Endothelial cell of umbilical vein (primary cell): ENCODE measurements at regions not wholly inside any gene's neighbourhood (a gene's known extent, or its start where the extent isn't known, plus 50 kb on each side); places are given as distances from the start of the nearest gene placed in this dataset.

Experiments
- EZH2 ChIP-seq: IDR thresholded peaks from 2 replicates; pipeline ENCODE4 v1.6.1; 2012; ENCODE audit warnings: borderline replicate concordance, low read depth, mild to moderate bottlenecking, moderate library complexity, low read length, inconsistent platforms; ENCODE audit not compliant: severe bottlenecking
- TF ChIP-seq, protein P1 (sequence below), 2 donors: IDR thresholded peaks; 1 replicate in 1 of 2; 2 replicates in 1 of 2; pipeline ENCODE4 v1.5.1; 2011; ENCODE audit warnings: low read length in 2 of 2, mild to moderate bottlenecking in 2 of 2, moderate library complexity in 2 of 2, control low read depth in 1 of 2, inconsistent platforms in 1 of 2, low read depth in 1 of 2; ENCODE audit not compliant: insufficient read depth in 1 of 2; ENCODE audit errors: extremely low read depth in 1 of 2

DNA sequence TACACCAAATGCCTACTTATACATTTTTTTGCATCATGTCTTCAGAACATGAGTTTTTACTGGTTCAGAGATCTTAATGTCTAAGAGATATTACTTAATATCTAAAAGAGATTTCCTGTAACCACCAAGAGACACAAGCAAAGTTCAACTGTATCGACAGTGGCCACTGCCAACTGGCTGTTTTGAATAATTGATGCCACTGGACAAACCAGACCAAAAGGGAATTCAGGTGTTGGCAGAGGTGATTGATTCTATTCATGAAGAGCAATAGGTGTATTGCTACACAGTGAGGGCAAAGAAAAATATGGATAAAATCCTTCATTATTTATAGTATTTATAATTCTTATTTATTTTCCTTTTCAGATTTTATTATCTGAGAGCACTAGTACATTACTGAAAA lies 58.5 kb upstream of the ANKRD17 start:
- TF ChIP-seq, protein P1, sequence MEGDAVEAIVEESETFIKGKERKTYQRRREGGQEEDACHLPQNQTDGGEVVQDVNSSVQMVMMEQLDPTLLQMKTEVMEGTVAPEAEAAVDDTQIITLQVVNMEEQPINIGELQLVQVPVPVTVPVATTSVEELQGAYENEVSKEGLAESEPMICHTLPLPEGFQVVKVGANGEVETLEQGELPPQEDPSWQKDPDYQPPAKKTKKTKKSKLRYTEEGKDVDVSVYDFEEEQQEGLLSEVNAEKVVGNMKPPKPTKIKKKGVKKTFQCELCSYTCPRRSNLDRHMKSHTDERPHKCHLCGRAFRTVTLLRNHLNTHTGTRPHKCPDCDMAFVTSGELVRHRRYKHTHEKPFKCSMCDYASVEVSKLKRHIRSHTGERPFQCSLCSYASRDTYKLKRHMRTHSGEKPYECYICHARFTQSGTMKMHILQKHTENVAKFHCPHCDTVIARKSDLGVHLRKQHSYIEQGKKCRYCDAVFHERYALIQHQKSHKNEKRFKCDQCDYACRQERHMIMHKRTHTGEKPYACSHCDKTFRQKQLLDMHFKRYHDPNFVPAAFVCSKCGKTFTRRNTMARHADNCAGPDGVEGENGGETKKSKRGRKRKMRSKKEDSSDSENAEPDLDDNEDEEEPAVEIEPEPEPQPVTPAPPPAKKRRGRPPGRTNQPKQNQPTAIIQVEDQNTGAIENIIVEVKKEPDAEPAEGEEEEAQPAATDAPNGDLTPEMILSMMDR (IDR thresholded peaks at IDR 0.05; ENCODE audit: extremely low read depth in 1 of 2, insufficient read depth in 1 of 2, low read depth in 1 of 2, low read length in 2 of 2), result no peak
- TF ChIP-seq EZH2, result no peak
